Osteoblast (primary cell): ENCODE measurements at regions not wholly inside any gene's neighbourhood (a gene's known extent, or its start where the extent isn't known, plus 50 kb on each side); places are given as distances from the start of the nearest gene placed in this dataset.
"Not testable (repeated sequence)": the region's sequence is repeated elsewhere in the genome, so short reads cannot be mapped to it uniquely, and the experiment has no call there.

Experiments
- DNase-seq: peaks from one replicate; pipeline ENCODE4 v3.0.0; 2011; ENCODE audit warnings: low spot score, mixed read lengths; ENCODE audit not compliant: insufficient read length; ENCODE audit errors: missing footprints
- H2AFZ ChIP-seq: 2 replicates; pipeline ENCODE4 v1.6.0; 2011; ENCODE audit warnings: mild to moderate bottlenecking, low read length
- H3K27ac ChIP-seq: 2 replicates; pipeline ENCODE4 v1.5.1; 2011; ENCODE audit warnings: mild to moderate bottlenecking, low read depth, low read length, moderate library complexity
- H3K27me3 ChIP-seq: 2 replicates; pipeline ENCODE4 v1.6.0; 2012; ENCODE audit warnings: mild to moderate bottlenecking, control low read depth, inconsistent platforms, low read length, moderate library complexity; ENCODE audit not compliant: insufficient read depth
- H3K36me3 ChIP-seq: 2 replicates; pipeline ENCODE4 v1.5.1; 2011; ENCODE audit warnings: mild to moderate bottlenecking, low read length, control low read depth, moderate library complexity; ENCODE audit not compliant: insufficient read depth
- H3K4me1 ChIP-seq: 2 replicates; pipeline ENCODE4 v1.5.1; 2011; ENCODE audit warnings: mild to moderate bottlenecking, low read length, control low read depth, moderate library complexity; ENCODE audit not compliant: insufficient read depth
- H3K4me2 ChIP-seq: 2 replicates; pipeline ENCODE4 v1.6.0; 2011; ENCODE audit warnings: mild to moderate bottlenecking, low read length; ENCODE audit not compliant: insufficient read depth
- H3K4me3 ChIP-seq: fragments of 200-600 bp; sonication (generic); 3 replicates; pipeline ENCODE4 v1.5.1; 2012; ENCODE audit warnings: mild to moderate bottlenecking, low read length, inconsistent platforms; ENCODE audit not compliant: insufficient read depth
- H3K79me2 ChIP-seq: 2 replicates; pipeline ENCODE4 v1.6.0; 2012; ENCODE audit warnings: mild to moderate bottlenecking, low read length, control low read depth, inconsistent platforms; ENCODE audit not compliant: insufficient read depth
- H3K9me3 ChIP-seq: 2 replicates; pipeline ENCODE4 v1.5.1; 2011; ENCODE audit warnings: low read depth, low read length, control low read depth
- H4K20me1 ChIP-seq: 2 replicates; pipeline ENCODE4 v1.6.0; 2012; ENCODE audit warnings: mild to moderate bottlenecking, low read length, control low read depth; ENCODE audit not compliant: insufficient read depth
- TF ChIP-seq, protein P1 (sequence below): IDR thresholded peaks from 2 replicates; pipeline ENCODE4 v1.5.1; 2011; ENCODE audit warnings: mild to moderate bottlenecking, low read depth, low read length, moderate library complexity; ENCODE audit errors: extremely low read depth

DNA sequence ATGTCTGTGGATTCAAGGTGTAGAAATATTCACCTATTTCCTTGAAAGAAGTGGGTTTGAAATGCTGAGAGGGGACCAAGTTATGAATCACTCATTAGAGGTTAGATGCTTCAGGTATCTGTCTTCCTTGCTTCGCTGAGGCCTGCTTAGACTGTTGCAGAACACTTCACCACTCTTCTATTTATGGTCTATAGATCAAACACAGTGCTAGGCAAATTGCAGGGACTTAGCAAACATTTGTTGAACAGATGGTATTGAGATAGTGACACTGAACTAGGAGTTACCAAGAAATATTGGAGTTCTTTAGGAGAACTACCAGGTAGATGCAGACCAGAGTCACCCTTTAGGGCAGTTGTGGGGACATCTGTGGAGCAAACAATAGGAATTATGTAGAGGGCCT is 123.8 kb downstream of the RFPL4B start:
- Histone ChIP-seq H3K4me3 (no peak overlapping the region), H3K9me3 (no peaks in the 10 kb centered on the region), H3K27ac (no peak overlapping the region), H3K27me3 (no peaks in the 10 kb centered on the region), H2AFZ (no peak overlapping the region), H3K79me2 (no peaks in the 10 kb centered on the region), H4K20me1 (no peaks in the 10 kb centered on the region), H3K4me2 (no peak overlapping the region), H3K4me1 (peaks cover 13% of the 10 kb centered on the region), H3K36me3 (no peaks in the 10 kb centered on the region)
- TF ChIP-seq, protein P1, sequence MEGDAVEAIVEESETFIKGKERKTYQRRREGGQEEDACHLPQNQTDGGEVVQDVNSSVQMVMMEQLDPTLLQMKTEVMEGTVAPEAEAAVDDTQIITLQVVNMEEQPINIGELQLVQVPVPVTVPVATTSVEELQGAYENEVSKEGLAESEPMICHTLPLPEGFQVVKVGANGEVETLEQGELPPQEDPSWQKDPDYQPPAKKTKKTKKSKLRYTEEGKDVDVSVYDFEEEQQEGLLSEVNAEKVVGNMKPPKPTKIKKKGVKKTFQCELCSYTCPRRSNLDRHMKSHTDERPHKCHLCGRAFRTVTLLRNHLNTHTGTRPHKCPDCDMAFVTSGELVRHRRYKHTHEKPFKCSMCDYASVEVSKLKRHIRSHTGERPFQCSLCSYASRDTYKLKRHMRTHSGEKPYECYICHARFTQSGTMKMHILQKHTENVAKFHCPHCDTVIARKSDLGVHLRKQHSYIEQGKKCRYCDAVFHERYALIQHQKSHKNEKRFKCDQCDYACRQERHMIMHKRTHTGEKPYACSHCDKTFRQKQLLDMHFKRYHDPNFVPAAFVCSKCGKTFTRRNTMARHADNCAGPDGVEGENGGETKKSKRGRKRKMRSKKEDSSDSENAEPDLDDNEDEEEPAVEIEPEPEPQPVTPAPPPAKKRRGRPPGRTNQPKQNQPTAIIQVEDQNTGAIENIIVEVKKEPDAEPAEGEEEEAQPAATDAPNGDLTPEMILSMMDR = no peak
- DNase-seq = no peak

DNA sequence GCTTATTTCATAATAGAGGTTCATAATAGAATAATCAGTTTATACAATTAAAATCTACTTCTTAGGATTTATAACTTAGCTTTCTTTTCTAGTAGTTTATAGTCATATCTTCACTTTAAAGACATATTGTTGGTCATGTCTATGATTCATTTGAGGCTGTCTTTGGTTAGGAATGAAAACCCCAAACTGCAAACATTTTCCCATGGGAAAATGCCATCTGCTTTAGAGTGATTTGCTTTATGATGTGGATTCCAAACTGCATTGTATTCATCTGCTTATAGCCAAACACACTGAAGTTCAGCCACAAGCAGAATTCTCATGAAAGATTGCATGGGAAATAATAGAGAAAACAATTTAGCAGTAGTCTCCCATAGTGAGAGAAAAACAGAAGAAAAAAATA is 128.0 kb downstream of the RFPL4B start:
- TF ChIP-seq, protein P1 = no peak
- Histone ChIP-seq H3K79me2 (no peaks in the 10 kb centered on the region), H3K27ac (peak overlapping the region; percentile 40), H3K27me3 (no peaks in the 10 kb centered on the region), H3K4me3 (no peak overlapping the region), H3K36me3 (no peaks in the 10 kb centered on the region), H3K4me1 (peaks cover 4% of the 10 kb centered on the region), H3K9me3 (no peaks in the 10 kb centered on the region), H3K4me2 (no peak overlapping the region), H2AFZ (no peak overlapping the region), H4K20me1 (no peaks in the 10 kb centered on the region)
- peak; percentile 73 for DNase-seq

DNA sequence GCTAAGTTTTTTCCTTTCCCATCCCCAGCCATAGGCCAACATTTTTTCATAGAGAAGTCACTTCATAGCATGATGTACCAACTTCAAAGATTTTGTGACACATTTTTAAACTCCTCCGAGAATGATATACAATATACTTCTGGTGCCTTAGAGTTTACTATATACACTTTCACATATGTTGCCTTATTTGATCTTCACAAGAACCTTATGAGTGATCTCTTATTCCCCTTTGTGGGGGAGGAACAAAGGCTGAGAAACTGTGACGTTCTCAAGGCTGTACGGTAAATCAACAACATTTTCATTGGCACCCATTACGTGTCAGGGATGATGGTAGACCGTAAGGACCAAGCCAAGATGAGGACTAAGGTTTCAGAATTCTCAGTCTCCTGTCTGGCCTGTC is 130.0 kb downstream of the RFPL4B start:
- Histone ChIP-seq H3K4me3 (no peak overlapping the region), H3K4me2 (no peak overlapping the region), H2AFZ (no peak overlapping the region), H3K79me2 (no peaks in the 10 kb centered on the region), H3K36me3 (no peaks in the 10 kb centered on the region), H3K9me3 (no peaks in the 10 kb centered on the region), H3K4me1 (peaks cover 10% of the 10 kb centered on the region), H3K27me3 (no peaks in the 10 kb centered on the region), H3K27ac (no peak overlapping the region), H4K20me1 (no peaks in the 10 kb centered on the region)
- TF ChIP-seq, protein P1 = no peak
- no peak for DNase-seq

DNA sequence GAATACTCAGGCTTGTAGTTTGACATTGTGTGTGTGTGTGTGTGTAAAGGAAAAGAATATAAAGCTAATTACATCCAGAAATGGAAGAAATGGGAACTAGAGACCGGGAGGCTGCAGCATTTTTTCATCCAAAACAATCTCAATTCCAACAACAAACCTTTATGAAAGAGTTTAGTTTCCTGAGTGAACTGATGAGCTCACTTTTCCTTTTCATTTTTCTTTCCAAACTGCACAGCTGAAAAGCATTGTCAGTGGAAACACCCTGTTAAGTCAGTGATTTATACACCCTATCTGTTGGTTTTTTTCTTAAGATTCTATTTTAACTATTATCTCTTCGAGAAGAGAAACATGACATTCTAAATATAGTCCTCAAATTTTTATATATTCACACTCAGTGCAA is 130.9 kb downstream of the RFPL4B start:
- Histone ChIP-seq H3K9me3 (no peaks in the 10 kb centered on the region), H3K27ac (no peak overlapping the region), H3K4me3 (no peak overlapping the region), H3K36me3 (no peaks in the 10 kb centered on the region), H3K79me2 (no peaks in the 10 kb centered on the region), H2AFZ (peak overlapping the region; percentile 52), H3K4me1 (peaks cover 10% of the 10 kb centered on the region), H3K27me3 (no peaks in the 10 kb centered on the region), H4K20me1 (no peaks in the 10 kb centered on the region), H3K4me2 (no peak overlapping the region)
- no peak for DNase-seq
- TF ChIP-seq, protein P1 = no peak

DNA sequence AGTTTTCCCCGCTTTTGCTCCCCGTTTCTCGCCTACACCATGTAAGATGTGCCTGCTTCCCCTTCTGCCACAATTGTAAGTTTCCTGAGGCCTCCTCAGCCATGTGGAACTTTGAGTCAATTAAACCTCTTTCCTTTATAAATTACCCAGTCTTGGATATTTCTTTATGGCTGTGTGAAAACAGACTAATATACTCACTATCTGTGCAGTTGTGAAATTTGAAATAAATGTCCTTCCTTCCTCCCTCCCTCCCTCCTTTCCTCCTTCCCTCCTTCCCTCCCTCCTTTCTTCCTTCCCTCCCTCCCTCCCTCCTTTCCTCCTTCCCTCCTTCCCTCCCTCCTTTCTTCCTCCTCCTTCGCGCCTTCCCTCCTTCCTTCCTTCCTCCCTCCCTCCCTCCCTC is 132.8 kb downstream of the RFPL4B start:
- not testable (repeated sequence) for H3K27ac ChIP-seq, H4K20me1 ChIP-seq, H3K4me2 ChIP-seq, H3K9me3 ChIP-seq, H3K27me3 ChIP-seq, H3K79me2 ChIP-seq, H3K36me3 ChIP-seq, H2AFZ ChIP-seq, H3K4me3 ChIP-seq, DNase-seq
- peaks cover 16% of the 10 kb centered on the region for H3K4me1 ChIP-seq
